Liver (tissue), 7 donors: ENCODE measurements at regions not wholly inside any gene's neighbourhood (a gene's known extent, or its start where the extent isn't known, plus 50 kb on each side); places are given as distances from the start of the nearest gene placed in this dataset.

ENCODE experiments used
- DNase-seq: peaks from one replicate; pipeline ENCODE4 v3.0.0-alpha.2; 2017; ENCODE audit warnings: low spot score
- H3K27ac ChIP-seq, 2 donors: one replicate each; pipeline ENCODE4 v1.7.0; 2013; ENCODE audit warnings: inconsistent platforms in 2 of 2, low read length in 2 of 2, control low read depth in 1 of 2, low read depth in 1 of 2, mild to moderate bottlenecking in 1 of 2
- H3K27me3 ChIP-seq, 4 donors: one replicate each; pipeline versions ENCODE4 v1.6.1 to v1.7.0; 2013; ENCODE audit warnings: low read length in 3 of 4, inconsistent platforms in 1 of 4, mild to moderate bottlenecking in 1 of 4, moderate library complexity in 1 of 4; ENCODE audit not compliant: control insufficient read depth in 4 of 4, insufficient read depth in 4 of 4
- H3K36me3 ChIP-seq, 4 donors: one replicate each; pipeline versions ENCODE4 v1.6.1 to v1.7.0; 2013; ENCODE audit warnings: low read length in 3 of 4, mild to moderate bottlenecking in 3 of 4, low read depth in 1 of 4, moderate library complexity in 1 of 4; ENCODE audit not compliant: control insufficient read depth in 4 of 4, insufficient read depth in 3 of 4
- H3K4me1 ChIP-seq, 4 donors: one replicate each; pipeline versions ENCODE4 v1.6.1 to v1.7.0; 2013; ENCODE audit warnings: low read length in 3 of 4, mild to moderate bottlenecking in 3 of 4, moderate library complexity in 1 of 4; ENCODE audit not compliant: control insufficient read depth in 4 of 4, insufficient read depth in 4 of 4
- H3K4me3 ChIP-seq, 3 donors: one replicate each; pipeline versions ENCODE4 v1.6.1 to v1.7.0; 2013; ENCODE audit warnings: low read length in 3 of 3, control low read depth in 1 of 3, low read depth in 1 of 3, mild to moderate bottlenecking in 1 of 3
- H3K9ac ChIP-seq, 2 donors: one replicate each; pipeline ENCODE4 v1.7.0; 2013; ENCODE audit warnings: low read length in 2 of 2, mild to moderate bottlenecking in 2 of 2, moderate library complexity in 2 of 2, control low read depth in 1 of 2, low read depth in 1 of 2
- H3K9me3 ChIP-seq, 4 donors: one replicate each; pipeline versions ENCODE4 v1.6.1 to v1.7.0; 2013; ENCODE audit warnings: low read length in 3 of 4; ENCODE audit not compliant: control insufficient read depth in 4 of 4
- ATF3 ChIP-seq: IDR thresholded peaks from 2 replicates; pipeline ENCODE4 v1.6.1; 2016; ENCODE audit warnings: antibody characterized with exemption
- EGR1 ChIP-seq, 2 donors: IDR thresholded peaks; 2 replicates each; pipeline ENCODE4 v1.6.1; 2016 to 2018; ENCODE audit warnings: antibody characterized with exemption in 2 of 2, low read depth in 2 of 2
- FOXA2 ChIP-seq: IDR thresholded peaks from 2 replicates; pipeline ENCODE4 v1.6.1; 2016; ENCODE audit warnings: antibody characterized with exemption
- HNF4A ChIP-seq, 2 donors: conservative IDR thresholded peaks; 2 replicates each; pipeline ENCODE4 v1.6.1; 2016; ENCODE audit warnings: antibody characterized with exemption in 2 of 2, mild to moderate bottlenecking in 2 of 2
- JUND ChIP-seq, 2 donors: IDR thresholded peaks; 2 replicates each; pipeline ENCODE4 v1.6.1; 2016; ENCODE audit warnings: antibody characterized with exemption in 2 of 2
- MAX ChIP-seq: IDR thresholded peaks from 2 replicates; pipeline ENCODE4 v1.6.1; 2016; ENCODE audit warnings: antibody characterized with exemption
- RAD21 ChIP-seq, 2 donors: IDR thresholded peaks; 2 replicates each; pipeline ENCODE4 v1.6.1; 2016; ENCODE audit warnings: antibody characterized with exemption in 2 of 2, mild to moderate bottlenecking in 2 of 2
- REST ChIP-seq: IDR thresholded peaks from 2 replicates; pipeline ENCODE4 v1.6.1; 2016; ENCODE audit warnings: antibody characterized with exemption, mild to moderate bottlenecking
- RXRA ChIP-seq, 2 donors: IDR thresholded peaks; 2 replicates each; pipeline ENCODE4 v1.6.1; 2017 to 2018; ENCODE audit warnings: antibody characterized with exemption in 2 of 2, mild to moderate bottlenecking in 1 of 2
- SP1 ChIP-seq: IDR thresholded peaks from 2 replicates; pipeline ENCODE4 v1.6.1; 2018; ENCODE audit warnings: antibody characterized with exemption, mild to moderate bottlenecking
- TAF1 ChIP-seq: conservative IDR thresholded peaks from 2 replicates; pipeline ENCODE4 v1.6.1; 2016; ENCODE audit warnings: antibody characterized with exemption, mild to moderate bottlenecking
- WGBS: extraction: QIAGEN DNeasy Blood & Tissue Kit; methylation state at CpG from one replicate; pipeline ENCODE4 v1.1.7; 2013; 5-methylcytosine and 5-hydroxymethylcytosine counted together
- donor health status: healthy.
- donor health status: healthy.
- donor health status: healthy.
- donor health status: healthy.

DNA sequence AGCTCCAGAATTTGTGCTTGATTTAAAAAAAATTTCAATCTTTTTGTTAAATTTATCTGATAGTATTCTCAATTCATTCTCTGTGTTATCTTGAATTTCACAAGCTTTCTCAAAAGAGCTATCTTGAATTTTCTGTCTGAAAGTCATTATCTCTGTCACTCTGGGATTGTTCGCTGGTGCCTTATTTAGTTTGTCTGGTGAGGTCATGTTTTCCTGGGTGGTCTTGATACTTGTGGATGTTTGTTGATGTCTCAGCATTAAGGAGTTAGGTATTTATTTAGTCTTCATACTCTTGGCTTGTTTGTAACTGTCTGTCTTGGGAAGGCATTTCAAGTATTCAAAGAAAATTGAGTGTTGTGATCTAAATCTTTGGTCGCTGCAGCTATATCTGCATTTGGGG lies 106.3 kb downstream of the TNFSF13B start (continued):
- no peak for TF ChIP-seq REST

DNA sequence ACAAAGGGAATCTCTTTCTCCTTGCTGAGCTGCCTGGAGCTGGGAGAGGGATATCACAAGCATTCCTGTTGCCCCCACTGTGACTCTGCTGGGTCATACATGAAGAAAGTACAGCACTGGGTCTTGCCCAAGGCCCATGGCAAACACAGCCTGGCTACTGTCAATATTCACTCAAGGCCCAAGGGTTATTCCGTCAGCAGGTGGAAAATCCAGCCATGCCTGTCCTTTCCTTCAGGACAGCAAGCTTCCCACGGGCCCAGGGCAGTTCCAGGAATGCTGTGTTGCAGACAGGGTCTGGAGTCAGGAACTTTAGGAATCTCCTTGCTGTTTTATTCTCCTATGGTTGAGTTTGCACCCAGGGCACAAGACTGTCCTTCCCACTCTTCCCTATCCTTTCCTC lies 106.8 kb downstream of the TNFSF13B start:
- no peak for DNase-seq
- no peak overlapping the region for H3K4me3 ChIP-seq
- H3K9ac ChIP-seq = no peak overlapping the region
- H3K9me3 ChIP-seq = peaks cover 0 to 2% (median 0%) of the 10 kb centered on the region in 4 donors
- H3K36me3 ChIP-seq = no peaks in the 10 kb centered on the region
- no peaks in the 10 kb centered on the region for H3K27me3 ChIP-seq
- no peaks in the 10 kb centered on the region for H3K4me1 ChIP-seq
- no peak for TF ChIP-seq MAX
- no peak for TF ChIP-seq RAD21 (IDR thresholded peaks at IDR 0.05)
- TF ChIP-seq REST = no peak
- no peak for TF ChIP-seq JUND (IDR thresholded peaks at IDR 0.05)
- no peak for TF ChIP-seq SP1
- TF ChIP-seq RXRA (IDR thresholded peaks at IDR 0.05) = no peak
- TF ChIP-seq TAF1 = no peak
- TF ChIP-seq EGR1 (IDR thresholded peaks at IDR 0.05; ENCODE audit: low read depth in 2 of 2) = no peak
- TF ChIP-seq FOXA2 = no peak
- no peak for TF ChIP-seq HNF4A (conservative IDR thresholded peaks at IDR 0.05)
- TF ChIP-seq ATF3 = no peak
- no peak overlapping the region for H3K27ac ChIP-seq
- WGBS = 73% methylated on average over 2 of the region's 2 CpGs

GRCh38 chr13:108377646-108378206 lies 108.2 kb downstream of the TNFSF13B start:
- H3K36me3 ChIP-seq = no peaks in the 10 kb centered on the region
- WGBS = 76% methylated on average over 6 of the region's 6 CpGs
- no peaks in the 10 kb centered on the region for H3K4me1 ChIP-seq
- TF ChIP-seq HNF4A (conservative IDR thresholded peaks at IDR 0.05) (peak in 1 of 2 donors; percentile 17), SP1 (no peak)
- H3K9me3 ChIP-seq = peaks cover 0 to 2% (median 0%) of the 10 kb centered on the region in 4 donors
- H3K4me3 ChIP-seq = no peak overlapping the region
- H3K27me3 ChIP-seq = no peaks in the 10 kb centered on the region
- no peak for DNase-seq
- no peak overlapping the region for H3K9ac ChIP-seq
- no peak overlapping the region for H3K27ac ChIP-seq
